Stomach (tissue), 4 donors: ENCODE measurements at regions not wholly inside any gene's neighbourhood (a gene's known extent, or its start where the extent isn't known, plus 50 kb on each side); places are given as distances from the start of the nearest gene placed in this dataset.

Experiments
- CTCF ChIP-seq, 7 experiments: fragments of 450-650 bp in 4 of 7; fragments of 200-600 bp in 3 of 7; sonication (generic) in 3 of 7; IDR thresholded peaks; one replicate each; pipeline ENCODE4 v1.5.1; 2016 to 2019; ENCODE audit warnings: antibody characterized with exemption in 7 of 7, control low read depth in 2 of 7, mild to moderate bottlenecking in 1 of 7
- EP300 ChIP-seq: sonication (generic); formaldehyde crosslinking; IDR thresholded peaks from one replicate; pipeline ENCODE4 v1.6.1; 2017; ENCODE audit warnings: antibody characterized with exemption

GRCh38 chr11:28833670-28834069 lies 725.5 kb downstream of the METTL15 start:
- TF ChIP-seq CTCF (IDR thresholded peaks at IDR 0.05): no peak
- TF ChIP-seq EP300: no peak
